IMR-90 (cell line): ENCODE measurements at regions not wholly inside any gene's neighbourhood (a gene's known extent, or its start where the extent isn't known, plus 50 kb on each side); places are given as distances from the start of the nearest gene placed in this dataset.

Experiments used
- ATAC-seq: fragments of 200-7000 bp; cut with Tn5 transposase; 2 replicates; pipeline ENCODE4 v1.9.1; 2020; ENCODE audit warnings: low read depth, mild to moderate bottlenecking, moderate library complexity
- BruUV-seq: library from RNA; stranded (reverse); fragments of 400-500 nt; replicated peaks from 2 replicates; lab custom pipeline; 2021; lab: Mats Ljungman, UMichigan
- CTCF ChIA-PET: fragments of 300-600 bp; formaldehyde crosslinking; extraction: SDS; loops from one replicate; lab custom pipeline; 2021; ENCODE audit warnings: antibody characterized with exemption; lab: Yijun Ruan, JAX
- POLR2A ChIA-PET: fragments of 300-600 bp; sonication (Branson Sonifier 250); formaldehyde crosslinking; loops from one replicate; lab custom pipeline; 2022; ENCODE audit warnings: antibody characterized with exemption; ENCODE audit not compliant: unreplicated experiment; lab: Charles Lee
- DNase-seq: peaks from one replicate; pipeline ENCODE4 v3.0.0; 2013
- H2AFZ ChIP-seq: replicated peaks from 2 replicates; pipeline ENCODE3; 2013; ENCODE audit warnings: low read length, mild to moderate bottlenecking; ENCODE audit not compliant: poor library complexity
- H2AK5ac ChIP-seq: 2 replicates; pipeline ENCODE4 v1.6.1; 2013; ENCODE audit warnings: low read depth, low read length, inconsistent platforms
- H2AK9ac ChIP-seq: replicated peaks from 2 replicates; pipeline ENCODE3; 2013; ENCODE audit warnings: mild to moderate bottlenecking, low read depth, low read length, moderate library complexity; ENCODE audit not compliant: poor library complexity
- H2BK120ac ChIP-seq: 2 replicates; pipeline ENCODE4 v1.6.1; 2013; ENCODE audit warnings: low read depth, low read length, inconsistent platforms
- H2BK15ac ChIP-seq: 3 replicates; pipeline ENCODE4 v1.6.1; 2013; ENCODE audit warnings: low read depth, low read length, inconsistent platforms
- H2BK20ac ChIP-seq: 2 replicates; pipeline ENCODE4 v1.6.1; 2013; ENCODE audit warnings: low read depth, mild to moderate bottlenecking, inconsistent platforms, low read length, moderate library complexity
- H2BK5ac ChIP-seq: 2 replicates; pipeline ENCODE4 v1.6.1; 2013; ENCODE audit warnings: mild to moderate bottlenecking, low read depth, low read length, inconsistent platforms; ENCODE audit not compliant: poor library complexity, severe bottlenecking
- H3K14ac ChIP-seq: replicated peaks from 2 replicates; pipeline ENCODE4 v1.6.1; 2013; ENCODE audit warnings: low read depth, low read length, inconsistent platforms
- H3K18ac ChIP-seq: 2 replicates; pipeline ENCODE4 v1.6.1; 2013; ENCODE audit warnings: low read depth, low read length, control low read depth
- H3K23ac ChIP-seq: 2 replicates; pipeline ENCODE4 v1.6.1; 2013; ENCODE audit warnings: low read depth, low read length, inconsistent platforms
- H3K27ac ChIP-seq: 2 replicates; pipeline ENCODE4 v1.5.1; 2013; ENCODE audit warnings: mild to moderate bottlenecking, control low read depth, low read length; ENCODE audit not compliant: insufficient read depth
- H3K27me3 ChIP-seq: 2 replicates; pipeline ENCODE4 v1.6.1; 2013; ENCODE audit warnings: low read length; ENCODE audit not compliant: control insufficient read depth, insufficient read depth
- H3K36me3 ChIP-seq: 2 replicates; pipeline ENCODE4 v1.6.1; 2013; ENCODE audit warnings: low read length, mixed read lengths; ENCODE audit not compliant: control insufficient read depth, insufficient read depth
- H3K4ac ChIP-seq: 2 replicates; pipeline ENCODE4 v1.6.1; 2013; ENCODE audit warnings: low read depth, low read length, inconsistent platforms
- H3K4me1 ChIP-seq: 2 replicates; pipeline ENCODE4 v1.6.1; 2013; ENCODE audit warnings: low read length, mixed read lengths; ENCODE audit not compliant: control insufficient read depth, insufficient read depth
- H3K4me2 ChIP-seq: 2 replicates; pipeline ENCODE4 v1.6.1; 2013; ENCODE audit warnings: low read depth, mild to moderate bottlenecking, control low read depth, low read length, moderate library complexity
- H3K4me3 ChIP-seq: 2 replicates; pipeline ENCODE4 v1.5.1; 2013; ENCODE audit warnings: low read depth, mild to moderate bottlenecking, control low read depth, low read length, moderate library complexity; ENCODE audit not compliant: insufficient read depth
- H3K56ac ChIP-seq: 2 replicates; pipeline ENCODE4 v1.6.1; 2013; ENCODE audit warnings: low read length, inconsistent platforms; ENCODE audit not compliant: insufficient read depth; ENCODE audit errors: extremely low read depth
- H3K79me1 ChIP-seq, 2 experiments: 2 replicates each; pipeline ENCODE4 v1.6.1; 2013; ENCODE audit warnings: low read length in 2 of 2, inconsistent platforms in 1 of 2, low read depth in 1 of 2
- H3K9ac ChIP-seq: 2 replicates; pipeline ENCODE4 v1.6.1; 2013; ENCODE audit warnings: low read depth, low read length, control low read depth
- H3K9me1 ChIP-seq: 2 replicates; pipeline ENCODE4 v1.6.1; 2013; ENCODE audit warnings: low read length, inconsistent platforms; ENCODE audit not compliant: insufficient read depth
- H3K9me3 ChIP-seq: 2 replicates; pipeline ENCODE4 v1.6.1; 2013; ENCODE audit warnings: low read length; ENCODE audit not compliant: control insufficient read depth, insufficient read depth
- H4K20me1 ChIP-seq: 2 replicates; pipeline ENCODE4 v1.6.1; 2013; ENCODE audit warnings: low read length, inconsistent platforms; ENCODE audit not compliant: insufficient read depth
- H4K5ac ChIP-seq: 2 replicates; pipeline ENCODE4 v1.6.1; 2013; ENCODE audit warnings: mild to moderate bottlenecking, low read depth, low read length, control low read depth
- H4K8ac ChIP-seq, 2 experiments: 2 replicates each; pipeline ENCODE4 v1.6.1; 2013; ENCODE audit warnings: low read depth in 2 of 2, low read length in 2 of 2, control low read depth in 1 of 2, inconsistent platforms in 1 of 2
- H4K91ac ChIP-seq: 2 replicates; pipeline ENCODE4 v1.6.1; 2013; ENCODE audit warnings: low read depth, low read length, inconsistent platforms; ENCODE audit not compliant: insufficient read depth
- BHLHE40 ChIP-seq: fragments of 150-350 bp; IDR thresholded peaks from 2 replicates; pipeline ENCODE4 v1.6.1; 2016; ENCODE audit warnings: mild to moderate bottlenecking, low read depth, low read length
- CEBPB ChIP-seq: IDR thresholded peaks from 2 replicates; pipeline ENCODE4 v1.6.1; 2012; ENCODE audit warnings: low read depth, low read length, improper control_type of control experiment
- CHD1 ChIP-seq: IDR thresholded peaks from 2 replicates; pipeline ENCODE4 v1.6.1; 2012; ENCODE audit warnings: low read depth, low read length, improper control_type of control experiment
- FOS ChIP-seq: fragments of 150-350 bp; IDR thresholded peaks from 2 replicates; pipeline ENCODE4 v1.6.1; 2016; ENCODE audit warnings: low read depth, low read length
- MAFK ChIP-seq: IDR thresholded peaks from 2 replicates; pipeline ENCODE4 v1.6.1; 2012; ENCODE audit warnings: low read depth, low read length, improper control_type of control experiment
- MAZ ChIP-seq: IDR thresholded peaks from 2 replicates; pipeline ENCODE4 v1.6.1; 2012; ENCODE audit warnings: low read depth, mild to moderate bottlenecking, low read length, improper control_type of control experiment, moderate library complexity, borderline replicate concordance
- MXI1 ChIP-seq: IDR thresholded peaks from 2 replicates; pipeline ENCODE4 v1.6.1; 2012; ENCODE audit warnings: low read depth, mild to moderate bottlenecking, low read length, moderate library complexity, borderline replicate concordance
- NFE2L2 ChIP-seq: fragments of 150-350 bp; IDR thresholded peaks from 2 replicates; pipeline ENCODE4 v1.6.1; 2016; ENCODE audit warnings: low read depth, mild to moderate bottlenecking, low read length
- POLR2A ChIP-seq: IDR thresholded peaks from 2 replicates; pipeline ENCODE4 v1.6.1; 2012; ENCODE audit warnings: mild to moderate bottlenecking, low read depth, low read length
- RAD21 ChIP-seq: IDR thresholded peaks from 2 replicates; pipeline ENCODE4 v1.6.1; 2012; ENCODE audit warnings: low read length, improper control_type of control experiment
- RCOR1 ChIP-seq: IDR thresholded peaks from 2 replicates; pipeline ENCODE4 v1.6.1; 2012; ENCODE audit warnings: mild to moderate bottlenecking, low read length, improper control_type of control experiment; ENCODE audit not compliant: insufficient replicate concordance
- RFX5 ChIP-seq: IDR thresholded peaks from 2 replicates; pipeline ENCODE4 v1.8.0; 2012; ENCODE audit warnings: low read depth, mild to moderate bottlenecking, low read length, moderate library complexity
- SMC3 ChIP-seq: fragments of 150-350 bp; IDR thresholded peaks from 2 replicates; pipeline ENCODE4 v1.6.1; 2016; ENCODE audit warnings: low read depth, mild to moderate bottlenecking, antibody characterized with exemption, low read length, moderate library complexity
- WGBS, 2 experiments: methylation state at CpG; one replicate each; pipeline versions ENCODE4 v1.1.5 to v1.1.7; 2013; ENCODE audit warnings: missing lambda C conversion rate in 2 of 2; ENCODE audit not compliant: insufficient read length in 1 of 2; ENCODE audit errors: extremely low coverage in 2 of 2; 5-methylcytosine and 5-hydroxymethylcytosine counted together
- dilution Hi-C: fragments of 300-500 bp; cut with HindIII; formaldehyde crosslinking; loops from one replicate; pipeline ENCODE4 v1.14.3; 2018; ENCODE audit warnings: low sequenced_read_pairs; ENCODE audit not compliant: unreplicated experiment
- in situ Hi-C: fragments of 300-500 bp; cut with MboI; formaldehyde crosslinking; loops from 3 replicates; pipeline ENCODE4 v1.14.3; 2019; ENCODE audit warnings: low sequenced_read_pairs, inconsistent platforms, mixed read lengths
- intact Hi-C: fragments of 100-400 bp; cut with micrococcal nuclease; formaldehyde crosslinking; loops from 2 replicates; pipeline ENCODE4 v1.10.0; 2022
- TF ChIP-seq, protein P1 (sequence below): fragments of 150-350 bp; IDR thresholded peaks from 2 replicates; pipeline ENCODE4 v1.6.1; 2017; ENCODE audit warnings: mild to moderate bottlenecking, antibody characterized with exemption, low read length, low read depth
- TF ChIP-seq, protein P2 (sequence below): fragments of 150-350 bp; IDR thresholded peaks from 2 replicates; pipeline ENCODE4 v1.6.1; 2016; ENCODE audit warnings: low read depth, mild to moderate bottlenecking, low read length, moderate library complexity, borderline replicate concordance
- TF ChIP-seq, protein P3 (sequence below): conservative IDR thresholded peaks from 2 replicates; pipeline ENCODE4 v1.5.1; 2012; ENCODE audit warnings: mild to moderate bottlenecking, low read depth, low read length, improper control_type of control experiment

DNA sequence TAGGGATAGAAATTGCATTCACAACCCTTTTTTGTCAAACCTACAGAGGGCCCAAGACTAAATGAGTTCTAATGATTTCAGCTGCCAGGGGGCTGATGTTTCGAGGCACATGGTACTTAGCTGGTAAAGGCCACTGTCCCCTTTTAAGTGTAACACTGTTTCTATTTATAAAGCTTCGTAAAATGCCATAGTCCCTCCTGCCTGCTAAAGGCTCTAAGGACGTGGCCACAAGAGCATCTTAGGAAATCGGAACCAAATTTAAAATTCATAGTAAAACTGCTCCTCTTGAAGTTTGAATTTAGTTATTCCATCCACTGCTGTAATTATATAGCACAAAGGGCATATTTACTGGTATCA, 170.3 kb upstream of the WWC1 start:
- no peak for ATAC-seq
- no TSS peak for BruUV-seq

More for the DNA sequence above, 170.3 kb upstream of the WWC1 start:
- H2BK5ac ChIP-seq: no peak overlapping the region
- H3K9ac ChIP-seq: no peak overlapping the region
- H3K18ac ChIP-seq: no peak overlapping the region
- DNase-seq: no peak
- no peak overlapping the region for H2AK9ac ChIP-seq
- H3K36me3 ChIP-seq: no peaks in the 10 kb centered on the region
- dilution Hi-C loops: no loop called here
- H4K8ac ChIP-seq: no peak overlapping the region
- H3K4me2 ChIP-seq: no peak overlapping the region
- POLR2A ChIA-PET: no interaction called here
- no peak overlapping the region for H3K23ac ChIP-seq
- CTCF ChIA-PET: no interaction called here
- H3K27ac ChIP-seq: no peak overlapping the region
- no peaks in the 10 kb centered on the region for H3K27me3 ChIP-seq
- intact Hi-C loops: no loop called here
- H2BK20ac ChIP-seq: no peak overlapping the region
- H3K14ac ChIP-seq: no peak overlapping the region
- no peaks in the 10 kb centered on the region for H3K79me1 ChIP-seq
- WGBS, 2 experiments: no CpG with 5 or more reads among the region's 4 CpGs
- no peaks in the 10 kb centered on the region for H3K9me1 ChIP-seq
- in situ Hi-C loops: no loop called here
- no peak overlapping the region for H2AFZ ChIP-seq
- no peak overlapping the region for H4K5ac ChIP-seq
- no peaks in the 10 kb centered on the region for H4K20me1 ChIP-seq
- H3K56ac ChIP-seq: no peak overlapping the region
- H3K4me3 ChIP-seq: no peak overlapping the region
- H2BK15ac ChIP-seq: no peak overlapping the region
- H3K4me1 ChIP-seq: no peaks in the 10 kb centered on the region
- H4K91ac ChIP-seq: no peak overlapping the region
- H3K9me3 ChIP-seq: no peaks in the 10 kb centered on the region
- H2AK5ac ChIP-seq: no peak overlapping the region
- no peak overlapping the region for H3K4ac ChIP-seq
- H2BK120ac ChIP-seq: no peak overlapping the region
- TF ChIP-seq BHLHE40 (no peak), POLR2A (no peak), NFE2L2 (no peak), FOS (no peak), MAZ (no peak), RAD21 (no peak), CEBPB (no peak), CHD1 (no peak), MXI1 (no peak), RFX5 (no peak), RCOR1 (no peak), SMC3 (no peak), MAFK (no peak)
- TF ChIP-seq, protein P1, sequence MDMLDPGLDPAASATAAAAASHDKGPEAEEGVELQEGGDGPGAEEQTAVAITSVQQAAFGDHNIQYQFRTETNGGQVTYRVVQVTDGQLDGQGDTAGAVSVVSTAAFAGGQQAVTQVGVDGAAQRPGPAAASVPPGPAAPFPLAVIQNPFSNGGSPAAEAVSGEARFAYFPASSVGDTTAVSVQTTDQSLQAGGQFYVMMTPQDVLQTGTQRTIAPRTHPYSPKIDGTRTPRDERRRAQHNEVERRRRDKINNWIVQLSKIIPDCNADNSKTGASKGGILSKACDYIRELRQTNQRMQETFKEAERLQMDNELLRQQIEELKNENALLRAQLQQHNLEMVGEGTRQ: no peak
- TF ChIP-seq, protein P2, sequence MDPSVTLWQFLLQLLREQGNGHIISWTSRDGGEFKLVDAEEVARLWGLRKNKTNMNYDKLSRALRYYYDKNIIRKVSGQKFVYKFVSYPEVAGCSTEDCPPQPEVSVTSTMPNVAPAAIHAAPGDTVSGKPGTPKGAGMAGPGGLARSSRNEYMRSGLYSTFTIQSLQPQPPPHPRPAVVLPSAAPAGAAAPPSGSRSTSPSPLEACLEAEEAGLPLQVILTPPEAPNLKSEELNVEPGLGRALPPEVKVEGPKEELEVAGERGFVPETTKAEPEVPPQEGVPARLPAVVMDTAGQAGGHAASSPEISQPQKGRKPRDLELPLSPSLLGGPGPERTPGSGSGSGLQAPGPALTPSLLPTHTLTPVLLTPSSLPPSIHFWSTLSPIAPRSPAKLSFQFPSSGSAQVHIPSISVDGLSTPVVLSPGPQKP: no peak
- TF ChIP-seq, protein P3, sequence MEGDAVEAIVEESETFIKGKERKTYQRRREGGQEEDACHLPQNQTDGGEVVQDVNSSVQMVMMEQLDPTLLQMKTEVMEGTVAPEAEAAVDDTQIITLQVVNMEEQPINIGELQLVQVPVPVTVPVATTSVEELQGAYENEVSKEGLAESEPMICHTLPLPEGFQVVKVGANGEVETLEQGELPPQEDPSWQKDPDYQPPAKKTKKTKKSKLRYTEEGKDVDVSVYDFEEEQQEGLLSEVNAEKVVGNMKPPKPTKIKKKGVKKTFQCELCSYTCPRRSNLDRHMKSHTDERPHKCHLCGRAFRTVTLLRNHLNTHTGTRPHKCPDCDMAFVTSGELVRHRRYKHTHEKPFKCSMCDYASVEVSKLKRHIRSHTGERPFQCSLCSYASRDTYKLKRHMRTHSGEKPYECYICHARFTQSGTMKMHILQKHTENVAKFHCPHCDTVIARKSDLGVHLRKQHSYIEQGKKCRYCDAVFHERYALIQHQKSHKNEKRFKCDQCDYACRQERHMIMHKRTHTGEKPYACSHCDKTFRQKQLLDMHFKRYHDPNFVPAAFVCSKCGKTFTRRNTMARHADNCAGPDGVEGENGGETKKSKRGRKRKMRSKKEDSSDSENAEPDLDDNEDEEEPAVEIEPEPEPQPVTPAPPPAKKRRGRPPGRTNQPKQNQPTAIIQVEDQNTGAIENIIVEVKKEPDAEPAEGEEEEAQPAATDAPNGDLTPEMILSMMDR: no peak
